Large intestine (tissue), 3 donors: ENCODE measurements at regions not wholly inside any gene's neighbourhood (a gene's known extent, or its start where the extent isn't known, plus 50 kb on each side); places are given as distances from the start of the nearest gene placed in this dataset.
"Not testable (repeated sequence)": the region's sequence is repeated elsewhere in the genome, so short reads cannot be mapped to it uniquely, and the experiment has no call there.

Experiments used
- DNase-seq, 2 donors: peaks; one replicate each; pipeline versions ENCODE4 v3.0.0 to v3.0.0-alpha.2; 2013
- H3K27ac ChIP-seq: one replicate; pipeline ENCODE4 v1.5.1; 2013; ENCODE audit warnings: low read length
- H3K27me3 ChIP-seq: 2 replicates; pipeline ENCODE4 v1.6.1; 2013; ENCODE audit warnings: low read length; ENCODE audit not compliant: control insufficient read depth, insufficient read depth
- H3K36me3 ChIP-seq: 2 replicates; pipeline ENCODE4 v1.6.1; 2013; ENCODE audit warnings: low read length; ENCODE audit not compliant: control insufficient read depth, insufficient read depth
- H3K4me1 ChIP-seq: one replicate; pipeline ENCODE4 v1.6.1; 2013; ENCODE audit warnings: low read length; ENCODE audit not compliant: control insufficient read depth, insufficient read depth
- H3K4me3 ChIP-seq: one replicate; pipeline ENCODE4 v1.5.1; 2013; ENCODE audit warnings: low read length
- H3K9me3 ChIP-seq: one replicate; pipeline ENCODE4 v1.6.1; 2013; ENCODE audit warnings: mild to moderate bottlenecking, low read depth, low read length, moderate library complexity; ENCODE audit not compliant: control insufficient read depth
- WGBS: methylation state at CpG from one replicate; pipeline ENCODE4 v1.1.5; 2013; ENCODE audit warnings: low lambda C conversion rate; ENCODE audit not compliant: insufficient coverage; 5-methylcytosine and 5-hydroxymethylcytosine counted together

DNA sequence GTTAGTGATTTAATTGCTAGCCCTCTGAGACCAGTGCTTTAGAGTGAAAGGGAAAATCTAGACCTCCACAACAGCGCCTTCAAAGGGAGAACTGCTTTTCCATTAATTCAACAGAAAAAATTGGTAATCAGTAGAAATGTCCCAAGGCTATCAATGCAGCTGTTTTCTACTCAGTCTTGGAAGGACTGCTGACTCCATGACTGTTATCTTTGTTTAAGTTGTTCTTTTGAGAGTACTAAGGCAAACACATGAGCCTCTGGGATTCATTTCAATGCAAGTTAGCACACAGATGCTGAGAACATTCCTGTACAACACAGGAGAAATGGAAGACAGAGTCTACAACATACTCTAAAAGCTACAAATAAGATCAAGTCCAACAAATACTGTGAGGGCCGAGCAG, 301.7 kb upstream of the PTCHD4 start:
- WGBS: no CpG with 5 or more reads among the region's 2 CpGs
- H3K27ac ChIP-seq: no peak overlapping the region
- no peaks in the 10 kb centered on the region for H3K27me3 ChIP-seq

DNA sequence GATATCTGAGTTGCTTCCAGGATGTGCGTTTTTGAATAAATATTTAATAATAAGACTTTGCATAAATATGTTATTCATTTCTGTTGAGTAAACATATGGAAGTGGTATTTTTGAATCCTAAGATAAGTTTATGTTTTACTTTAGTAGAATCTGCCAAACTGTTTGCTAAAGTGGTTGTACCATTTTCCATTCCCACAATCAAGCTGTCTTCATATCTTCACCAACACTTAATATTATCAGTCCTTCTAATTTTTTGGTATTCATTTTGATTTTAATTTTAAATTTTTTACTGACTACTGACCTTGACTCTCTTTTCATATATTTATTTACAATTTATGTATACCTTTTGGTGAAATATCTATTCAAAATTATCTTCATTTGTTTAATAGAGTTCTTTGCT, 293.9 kb upstream of the PTCHD4 start:
- H3K27ac ChIP-seq: no peak overlapping the region
- H3K9me3 ChIP-seq: no peaks in the 10 kb centered on the region
- DNase-seq: no peak
- H3K27me3 ChIP-seq: no peaks in the 10 kb centered on the region
- no peaks in the 10 kb centered on the region for H3K4me1 ChIP-seq
- WGBS: no CpG with 5 or more reads among the region's 1 CpG
- no peaks in the 10 kb centered on the region for H3K36me3 ChIP-seq
- no peak overlapping the region for H3K4me3 ChIP-seq

More for the DNA sequence above, 301.7 kb upstream of the PTCHD4 start:
- Histone ChIP-seq H3K9me3 (no peaks in the 10 kb centered on the region), H3K36me3 (no peaks in the 10 kb centered on the region), H3K4me1 (no peaks in the 10 kb centered on the region), H3K4me3 (no peak overlapping the region)
- DNase-seq: no peak

DNA sequence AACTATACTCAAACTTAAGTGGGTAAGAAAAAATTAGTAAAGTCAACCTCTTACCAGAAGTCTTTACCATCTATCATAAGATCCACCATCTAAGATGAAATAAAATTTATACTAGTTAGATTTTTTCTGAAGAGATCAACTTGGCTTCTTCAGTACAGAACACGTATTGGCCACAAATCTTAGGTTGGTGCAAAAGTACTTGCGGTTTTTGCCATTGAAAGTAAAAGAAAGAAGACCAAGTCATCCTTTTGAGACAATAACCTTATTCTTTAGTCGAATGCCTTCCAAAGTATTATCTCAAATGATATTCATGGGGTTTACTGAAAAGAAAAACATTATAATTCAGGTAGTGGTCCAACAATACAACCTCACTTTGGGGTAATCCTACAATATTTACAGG, 292.6 kb upstream of the PTCHD4 start:
- Histone ChIP-seq H3K27ac (no peak overlapping the region), H3K27me3 (no peaks in the 10 kb centered on the region), H3K9me3 (no peaks in the 10 kb centered on the region), H3K4me3 (no peak overlapping the region), H3K4me1 (no peaks in the 10 kb centered on the region), H3K36me3 (no peaks in the 10 kb centered on the region)
- WGBS: 100% methylated on average over 1 of the region's 3 CpGs
- DNase-seq: no peak

DNA sequence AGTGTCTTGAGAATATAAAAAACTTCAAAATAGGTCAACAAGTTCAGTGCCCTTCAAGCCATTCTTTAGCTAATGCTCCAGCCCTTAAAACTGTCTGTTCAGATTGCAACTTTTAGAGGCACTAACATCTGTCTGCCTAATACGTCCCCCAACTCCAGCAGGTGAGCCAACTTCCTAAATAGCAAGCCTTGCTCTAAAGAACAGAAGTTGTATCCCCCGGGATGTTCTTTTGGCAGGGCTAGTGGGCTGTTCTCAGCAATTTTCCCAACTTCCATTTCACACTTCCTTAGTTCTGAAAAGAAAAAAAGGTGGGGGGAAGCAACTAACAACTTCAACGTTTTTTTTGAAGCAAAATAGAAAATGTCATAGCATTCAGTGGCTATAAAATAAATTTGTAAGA, 290.0 kb upstream of the PTCHD4 start:
- 40% methylated on average over 1 of the region's 3 CpGs for WGBS
- H3K36me3 ChIP-seq: no peaks in the 10 kb centered on the region
- no peaks in the 10 kb centered on the region for H3K4me1 ChIP-seq
- no peak for DNase-seq
- no peak overlapping the region for H3K27ac ChIP-seq
- H3K4me3 ChIP-seq: no peak overlapping the region
- no peaks in the 10 kb centered on the region for H3K27me3 ChIP-seq
- H3K9me3 ChIP-seq: no peaks in the 10 kb centered on the region

DNA sequence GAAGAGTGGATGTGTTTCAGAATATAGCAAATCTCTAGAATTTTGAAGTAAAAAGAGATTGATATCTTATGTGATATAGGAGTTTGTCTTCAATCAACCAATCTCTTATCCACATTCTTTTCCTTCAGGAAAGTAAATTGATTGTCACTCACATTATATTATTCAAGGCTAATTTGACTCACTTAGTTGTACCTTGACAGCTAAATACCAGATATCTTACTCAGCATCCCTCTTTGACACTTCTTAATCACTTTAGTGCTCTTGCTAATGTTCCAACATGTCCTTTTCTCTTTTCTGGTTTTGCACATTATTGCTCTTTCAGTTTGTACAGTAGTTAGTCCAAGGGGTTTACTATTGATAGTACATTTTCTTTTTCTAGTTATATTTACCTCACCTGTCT, 286.9 kb upstream of the PTCHD4 start:
- no peak overlapping the region for H3K27ac ChIP-seq
- H3K4me1 ChIP-seq: no peaks in the 10 kb centered on the region
- DNase-seq: no peak
- no peak overlapping the region for H3K4me3 ChIP-seq
- no peaks in the 10 kb centered on the region for H3K36me3 ChIP-seq
- no peaks in the 10 kb centered on the region for H3K9me3 ChIP-seq
- no peaks in the 10 kb centered on the region for H3K27me3 ChIP-seq

DNA sequence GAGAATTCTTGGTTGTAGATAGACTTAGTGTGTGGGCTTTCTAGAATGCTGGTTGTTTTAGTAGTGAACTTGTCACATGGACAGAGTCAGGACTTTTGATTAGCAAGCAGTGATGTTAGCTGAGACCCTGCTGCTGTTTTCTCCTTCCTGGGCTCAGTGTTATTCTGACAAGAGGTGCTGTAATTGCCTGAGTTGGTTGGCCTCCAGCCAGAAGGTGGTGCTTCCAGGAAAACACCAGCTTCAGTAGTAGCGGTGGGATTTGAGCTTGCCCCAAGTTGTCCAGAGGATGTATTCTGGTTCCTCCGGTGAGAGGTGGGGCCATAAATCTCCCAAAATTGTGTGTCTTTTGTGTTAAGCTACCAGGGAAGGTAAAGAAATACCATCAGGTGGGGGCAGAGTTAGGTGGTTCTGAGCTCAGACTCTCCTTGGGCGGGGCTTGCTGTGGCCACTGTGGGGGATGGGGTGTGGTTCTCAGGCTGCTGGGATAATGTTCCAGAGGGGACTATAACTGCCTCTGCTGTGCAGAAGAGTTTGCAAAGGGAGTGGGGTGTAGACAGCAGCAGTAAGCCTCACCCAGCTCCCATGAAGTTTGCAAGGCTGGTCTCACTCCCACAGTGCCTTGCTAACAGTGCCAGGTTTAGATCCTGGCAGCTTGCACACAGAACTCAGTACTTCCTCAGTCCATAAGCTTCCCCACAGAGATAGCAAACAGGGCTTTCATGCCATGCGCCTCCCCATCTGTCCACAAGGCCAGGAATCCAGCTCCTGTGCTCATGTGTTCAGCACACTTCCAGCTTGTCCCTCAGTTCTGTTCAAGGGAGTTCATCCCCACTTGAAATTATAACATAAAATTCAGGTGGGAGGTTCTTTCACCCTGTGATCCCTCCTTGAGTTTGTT, 278.4 kb upstream of the PTCHD4 start:
- Histone ChIP-seq H3K27me3 (no peaks in the 10 kb centered on the region), H3K9me3 (peaks cover 3% of the 10 kb centered on the region), H3K4me3 (no peak overlapping the region), H3K27ac (no peak overlapping the region), H3K36me3 (no peaks in the 10 kb centered on the region), H3K4me1 (no peaks in the 10 kb centered on the region)
- no CpG with 5 or more reads among the region's 4 CpGs for WGBS
- no peak for DNase-seq

DNA sequence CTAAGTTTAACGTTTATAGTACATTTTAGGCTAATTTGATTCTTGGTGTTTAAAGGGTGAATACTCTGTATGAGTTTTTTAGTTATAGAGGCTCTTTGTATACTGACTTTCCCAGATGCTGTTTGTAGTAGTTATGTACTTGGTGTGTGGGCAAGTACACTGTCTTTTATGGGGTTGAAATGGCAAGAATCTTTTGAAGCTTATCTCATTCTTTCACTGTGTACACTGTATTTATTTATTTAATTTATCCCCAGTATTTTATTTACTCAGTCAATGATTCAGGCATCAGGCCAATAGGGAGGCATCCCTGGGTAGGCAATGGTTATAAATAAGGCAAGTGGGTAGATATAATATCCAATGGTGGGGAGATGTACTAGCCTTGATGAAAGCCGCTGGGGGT, 277.0 kb upstream of the PTCHD4 start:
- Histone ChIP-seq H3K4me1 (no peaks in the 10 kb centered on the region), H3K27ac (no peak overlapping the region), H3K9me3 (peaks cover 3% of the 10 kb centered on the region), H3K4me3 (no peak overlapping the region), H3K27me3 (no peaks in the 10 kb centered on the region), H3K36me3 (no peaks in the 10 kb centered on the region)
- 100% methylated on average over 1 of the region's 2 CpGs for WGBS
- DNase-seq: no peak

DNA sequence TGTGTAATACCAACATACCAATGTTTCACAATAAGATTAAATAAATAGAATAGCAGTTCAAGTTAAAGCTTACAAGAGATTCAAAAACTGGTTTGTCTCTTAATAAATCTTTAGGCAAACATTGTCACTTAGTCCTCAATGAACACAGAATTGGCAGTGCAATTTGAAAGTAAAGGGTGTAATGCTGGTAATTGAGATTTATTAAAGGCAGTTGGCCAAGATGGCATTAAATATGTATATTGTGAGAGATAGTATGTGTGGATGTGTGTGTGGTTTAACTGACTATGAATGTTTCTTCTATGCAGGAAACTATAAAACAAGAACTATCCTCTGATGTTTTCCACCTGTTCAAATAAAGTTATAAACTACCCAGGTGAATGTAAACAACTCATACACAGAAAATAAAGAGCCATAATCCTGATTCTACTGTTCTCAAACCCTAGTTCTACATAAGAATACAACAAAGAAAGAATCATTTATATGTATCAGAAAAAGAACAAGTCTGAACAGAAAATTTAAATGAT, 267.9 kb upstream of the PTCHD4 start:
- Histone ChIP-seq H3K4me3 (no peak overlapping the region), H3K27me3 (no peaks in the 10 kb centered on the region), H3K36me3 (no peaks in the 10 kb centered on the region), H3K9me3 (peaks cover 8% of the 10 kb centered on the region), H3K27ac (no peak overlapping the region), H3K4me1 (no peaks in the 10 kb centered on the region)
- DNase-seq: no peak

DNA sequence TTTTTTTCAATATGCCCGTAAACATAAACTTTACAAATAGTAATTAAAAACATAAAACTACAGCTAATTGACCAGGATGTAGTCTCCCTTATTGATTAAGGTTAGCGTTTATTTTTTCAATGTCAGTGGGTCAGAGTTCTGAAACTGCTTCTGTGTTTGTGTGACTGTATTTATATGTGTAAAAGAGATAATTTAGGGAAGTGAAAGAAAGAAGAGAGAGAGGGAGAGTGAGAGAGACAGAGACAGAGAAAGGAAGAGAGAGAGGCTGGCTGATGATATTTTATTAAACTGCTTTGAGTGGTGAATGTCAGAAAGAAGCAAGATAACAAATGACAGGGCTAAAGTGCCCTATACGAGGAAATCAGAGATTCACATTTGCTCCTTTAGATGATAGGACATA, 266.1 kb upstream of the PTCHD4 start:
- Histone ChIP-seq H3K4me1 (no peaks in the 10 kb centered on the region), H3K36me3 (no peaks in the 10 kb centered on the region), H3K27me3 (no peaks in the 10 kb centered on the region), H3K9me3 (peaks cover 8% of the 10 kb centered on the region), H3K27ac (no peak overlapping the region), H3K4me3 (no peak overlapping the region)
- no peak for DNase-seq
- 95% methylated on average over 2 of the region's 3 CpGs for WGBS

DNA sequence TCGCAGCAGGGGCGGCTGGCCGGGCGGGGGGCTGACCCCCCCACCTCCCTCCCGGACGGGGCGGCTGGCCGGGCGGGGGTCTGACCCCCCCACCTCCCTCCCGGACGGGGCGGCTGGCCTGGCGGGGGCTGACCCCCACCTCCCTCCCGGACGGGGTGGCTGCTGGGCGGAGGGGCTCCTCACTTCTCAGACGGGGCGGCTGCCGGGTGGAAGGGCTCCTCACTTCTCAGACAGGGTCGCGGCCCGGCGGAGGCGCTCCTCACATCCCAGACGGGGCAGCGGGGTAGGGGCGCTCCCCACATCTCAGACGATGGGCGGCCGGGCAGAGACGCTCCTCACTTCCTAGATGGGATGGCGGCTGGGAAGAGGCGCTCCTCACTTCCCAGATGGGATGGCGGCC, 260.2 kb upstream of the PTCHD4 start:
- H3K9me3 ChIP-seq: peaks cover 12% of the 10 kb centered on the region
- not testable (repeated sequence) for H3K27me3 ChIP-seq, H3K27ac ChIP-seq, DNase-seq, H3K4me3 ChIP-seq, H3K4me1 ChIP-seq, H3K36me3 ChIP-seq
- WGBS: no CpG with 5 or more reads among the region's 34 CpGs

DNA sequence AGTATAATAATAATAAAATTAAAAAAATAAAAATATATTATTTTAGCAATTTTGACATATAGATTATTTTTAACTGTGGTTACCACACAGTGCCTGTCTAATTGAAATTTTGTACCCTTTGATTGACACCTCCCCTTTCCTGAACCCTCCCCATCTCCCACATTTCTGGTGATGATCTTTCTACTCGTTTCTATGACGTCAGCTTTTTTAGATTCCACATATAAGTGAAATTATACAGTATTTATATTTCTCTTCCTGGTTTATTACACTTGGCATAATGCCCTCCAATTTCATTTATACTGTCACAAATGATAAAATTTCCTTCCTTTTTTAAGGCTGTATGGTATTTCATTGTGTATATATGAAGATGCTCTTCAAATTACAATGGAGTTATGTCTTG, 258.1 kb upstream of the PTCHD4 start:
- Histone ChIP-seq H3K27me3 (no peaks in the 10 kb centered on the region), H3K27ac (no peak overlapping the region), H3K4me3 (no peak overlapping the region), H3K9me3 (peaks cover 10% of the 10 kb centered on the region), H3K36me3 (no peaks in the 10 kb centered on the region), H3K4me1 (no peaks in the 10 kb centered on the region)
- WGBS: no CpG with 5 or more reads among the region's 2 CpGs
- DNase-seq: no peak
